Astrocyte (in vitro differentiated cells and primary cell): ENCODE measurements at regions not wholly inside any gene's neighbourhood (a gene's known extent, or its start where the extent isn't known, plus 50 kb on each side); places are given as distances from the start of the nearest gene placed in this dataset.

Experiments used
- EZH2 ChIP-seq: IDR thresholded peaks from 2 replicates; pipeline ENCODE4 v1.6.1; 2012; ENCODE audit warnings: mild to moderate bottlenecking, low read length, inconsistent platforms; ENCODE audit not compliant: insufficient read depth
- TF ChIP-seq, protein P1 (sequence below): IDR thresholded peaks from 2 replicates; pipeline ENCODE4 v1.5.1; 2011; ENCODE audit warnings: low read depth, mild to moderate bottlenecking, inconsistent platforms, low read length, moderate library complexity; ENCODE audit not compliant: insufficient read depth

- TF ChIP-seq, protein P1, sequence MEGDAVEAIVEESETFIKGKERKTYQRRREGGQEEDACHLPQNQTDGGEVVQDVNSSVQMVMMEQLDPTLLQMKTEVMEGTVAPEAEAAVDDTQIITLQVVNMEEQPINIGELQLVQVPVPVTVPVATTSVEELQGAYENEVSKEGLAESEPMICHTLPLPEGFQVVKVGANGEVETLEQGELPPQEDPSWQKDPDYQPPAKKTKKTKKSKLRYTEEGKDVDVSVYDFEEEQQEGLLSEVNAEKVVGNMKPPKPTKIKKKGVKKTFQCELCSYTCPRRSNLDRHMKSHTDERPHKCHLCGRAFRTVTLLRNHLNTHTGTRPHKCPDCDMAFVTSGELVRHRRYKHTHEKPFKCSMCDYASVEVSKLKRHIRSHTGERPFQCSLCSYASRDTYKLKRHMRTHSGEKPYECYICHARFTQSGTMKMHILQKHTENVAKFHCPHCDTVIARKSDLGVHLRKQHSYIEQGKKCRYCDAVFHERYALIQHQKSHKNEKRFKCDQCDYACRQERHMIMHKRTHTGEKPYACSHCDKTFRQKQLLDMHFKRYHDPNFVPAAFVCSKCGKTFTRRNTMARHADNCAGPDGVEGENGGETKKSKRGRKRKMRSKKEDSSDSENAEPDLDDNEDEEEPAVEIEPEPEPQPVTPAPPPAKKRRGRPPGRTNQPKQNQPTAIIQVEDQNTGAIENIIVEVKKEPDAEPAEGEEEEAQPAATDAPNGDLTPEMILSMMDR = no peak
- TF ChIP-seq EZH2 = no peak
Measured at GRCh38 chr4:14065406-14065805, 437.9 kb upstream of the BOD1L1 start.
